Kasumi-1 (cell line): ENCODE measurements at regions not wholly inside any gene's neighbourhood (a gene's known extent, or its start where the extent isn't known, plus 50 kb on each side); places are given as distances from the start of the nearest gene placed in this dataset.

Experiments used
- DNase-seq, 2 experiments: peaks; one replicate each; lab custom pipeline; 2025; lab: John Stamatoyannopoulos, UW

- DNase-seq: no peak
Observed at GRCh38 chr7:153446490-153446889, 605.7 kb upstream of the DPP6 start.

- DNase-seq: no peak
Observed at GRCh38 chr7:153447011-153447410, 605.2 kb upstream of the DPP6 start.

GRCh38 chr7:153452661-153453060, 599.5 kb upstream of the DPP6 start:
- DNase-seq: no peak

- no peak for DNase-seq
Observed at GRCh38 chr7:153454306-153454705, 597.9 kb upstream of the DPP6 start.

- no peak for DNase-seq
Observed at GRCh38 chr7:153457746-153458145, 594.5 kb upstream of the DPP6 start.

- no peak for DNase-seq
Observed at GRCh38 chr7:153470004-153470671, 582.1 kb upstream of the DPP6 start.

- DNase-seq: no peak
Observed at GRCh38 chr7:153472516-153472915, 579.7 kb upstream of the DPP6 start.

- no peak for DNase-seq
Observed at GRCh38 chr7:153473185-153473584, 579.0 kb upstream of the DPP6 start.

GRCh38 chr7:153475239-153475638, 577.0 kb upstream of the DPP6 start:
- DNase-seq: no peak

- no peak for DNase-seq
Observed at GRCh38 chr7:153476166-153476565, 576.0 kb upstream of the DPP6 start.

- no peak for DNase-seq
Observed at GRCh38 chr7:153496257-153496656, 555.9 kb upstream of the DPP6 start.

GRCh38 chr7:153503093-153503492, 549.1 kb upstream of the DPP6 start:
- no peak for DNase-seq

- no peak for DNase-seq
Observed at GRCh38 chr7:153504288-153505075, 547.7 kb upstream of the DPP6 start.

- no peak for DNase-seq
Observed at GRCh38 chr7:153507885-153508284, 544.3 kb upstream of the DPP6 start.

GRCh38 chr7:153509768-153510167, 542.4 kb upstream of the DPP6 start:
- no peak for DNase-seq

GRCh38 chr7:153510674-153511073, 541.5 kb upstream of the DPP6 start:
- DNase-seq: no peak

GRCh38 chr7:153514032-153514431, 538.2 kb upstream of the DPP6 start:
- DNase-seq: no peak

- no peak for DNase-seq
Observed at GRCh38 chr7:153515359-153515758, 536.8 kb upstream of the DPP6 start.

- no peak for DNase-seq
Observed at GRCh38 chr7:153518201-153518984, 533.8 kb upstream of the DPP6 start.

GRCh38 chr7:153521370-153521769, 530.8 kb upstream of the DPP6 start:
- no peak for DNase-seq

GRCh38 chr7:153522261-153522660, 529.9 kb upstream of the DPP6 start:
- DNase-seq: no peak

- no peak for DNase-seq
Observed at GRCh38 chr7:153523320-153524015, 528.7 kb upstream of the DPP6 start.
